ENCODE measurements at regions not wholly inside any gene's neighbourhood (a gene's known extent, or its start where the extent isn't known, plus 50 kb on each side); places are given as distances from the start of the nearest gene placed in this dataset.

DNA sequence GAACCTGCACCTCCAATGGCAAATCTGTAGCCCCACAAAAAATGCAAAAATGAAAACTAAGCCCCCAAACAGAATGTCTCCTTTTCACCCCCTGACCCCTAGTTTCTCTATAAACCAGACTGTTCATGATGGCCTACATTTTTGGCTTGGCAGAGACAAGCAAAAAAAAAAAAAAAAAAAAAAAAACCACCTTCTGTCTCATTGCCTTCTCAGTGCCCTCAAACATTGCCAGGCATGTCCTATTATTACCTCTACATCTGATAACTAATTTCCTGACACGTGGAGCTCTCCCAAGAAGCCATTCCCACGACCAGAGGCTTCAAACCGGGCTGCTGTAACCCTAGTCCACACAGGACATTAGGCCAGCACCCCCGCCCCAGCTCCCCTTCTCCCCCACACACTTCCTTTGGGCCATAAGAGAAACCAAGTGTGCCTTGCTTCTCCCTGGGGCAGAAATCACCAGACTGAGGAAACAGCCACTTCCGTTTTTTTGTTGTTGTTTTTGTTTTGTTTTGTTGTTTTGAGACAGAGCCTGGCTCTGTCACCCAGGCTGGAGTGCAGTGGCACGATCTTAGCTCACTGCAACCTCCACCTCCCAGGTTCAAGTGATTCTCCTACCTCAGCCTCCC, 65.4 kb downstream of the GPR6 start:
- no peak for DNase-seq
- H3K36me3 ChIP-seq = no peaks in the 10 kb centered on the region
- WGBS, 2 donors = 65 to 81% methylated on average over 6 of the region's 6 CpGs
- no peaks in the 10 kb centered on the region for H3K4me1 ChIP-seq
- no peak for TF ChIP-seq POLR2A (IDR thresholded peaks at IDR 0.05)
- TF ChIP-seq, protein P1, sequence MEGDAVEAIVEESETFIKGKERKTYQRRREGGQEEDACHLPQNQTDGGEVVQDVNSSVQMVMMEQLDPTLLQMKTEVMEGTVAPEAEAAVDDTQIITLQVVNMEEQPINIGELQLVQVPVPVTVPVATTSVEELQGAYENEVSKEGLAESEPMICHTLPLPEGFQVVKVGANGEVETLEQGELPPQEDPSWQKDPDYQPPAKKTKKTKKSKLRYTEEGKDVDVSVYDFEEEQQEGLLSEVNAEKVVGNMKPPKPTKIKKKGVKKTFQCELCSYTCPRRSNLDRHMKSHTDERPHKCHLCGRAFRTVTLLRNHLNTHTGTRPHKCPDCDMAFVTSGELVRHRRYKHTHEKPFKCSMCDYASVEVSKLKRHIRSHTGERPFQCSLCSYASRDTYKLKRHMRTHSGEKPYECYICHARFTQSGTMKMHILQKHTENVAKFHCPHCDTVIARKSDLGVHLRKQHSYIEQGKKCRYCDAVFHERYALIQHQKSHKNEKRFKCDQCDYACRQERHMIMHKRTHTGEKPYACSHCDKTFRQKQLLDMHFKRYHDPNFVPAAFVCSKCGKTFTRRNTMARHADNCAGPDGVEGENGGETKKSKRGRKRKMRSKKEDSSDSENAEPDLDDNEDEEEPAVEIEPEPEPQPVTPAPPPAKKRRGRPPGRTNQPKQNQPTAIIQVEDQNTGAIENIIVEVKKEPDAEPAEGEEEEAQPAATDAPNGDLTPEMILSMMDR (IDR thresholded peaks at IDR 0.05) = no peak
- no peak overlapping the region for H3K4me3 ChIP-seq (replicated peaks in 1 of 3)
- no peak overlapping the region for H3K27ac ChIP-seq
- intact Hi-C loops (cut with DNase I) = loop anchor here (10.0 kb wide), 2 partner anchors 351 to 519 kb away; no protein-coding TSS in a partner anchor
- no peaks in the 10 kb centered on the region for H3K27me3 ChIP-seq
- H3K9me3 ChIP-seq = no peaks in the 10 kb centered on the region

DNA sequence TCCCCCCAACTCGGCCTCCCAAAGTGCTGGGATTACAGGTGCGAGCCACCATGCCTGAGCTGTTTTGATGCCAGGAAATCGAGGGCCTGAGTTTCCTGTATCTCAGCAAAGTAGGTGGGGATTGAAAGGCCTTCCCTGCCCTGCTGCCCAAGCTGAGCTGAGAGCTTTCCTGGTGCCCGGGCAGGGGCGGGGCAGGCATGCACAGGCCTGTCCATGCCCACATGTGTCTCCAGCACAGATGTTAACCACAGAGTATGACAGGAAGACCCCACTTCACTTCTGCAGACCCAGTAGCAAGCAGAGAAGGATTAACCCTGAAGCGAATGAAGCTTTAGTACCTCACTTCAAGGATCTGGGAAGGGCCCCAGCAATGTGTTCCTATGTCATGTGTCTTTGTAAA, 66.0 kb downstream of the GPR6 start:
- 77 to 88% methylated on average over 6 of the region's 6 CpGs for WGBS, 2 donors
- no peaks in the 10 kb centered on the region for H3K4me1 ChIP-seq
- H3K27ac ChIP-seq = no peak overlapping the region
- no peaks in the 10 kb centered on the region for H3K27me3 ChIP-seq
- no peaks in the 10 kb centered on the region for H3K36me3 ChIP-seq
- TF ChIP-seq POLR2A (IDR thresholded peaks at IDR 0.05) = no peak
- TF ChIP-seq, protein P1 (IDR thresholded peaks at IDR 0.05) = no peak
- intact Hi-C loops (cut with DNase I) = loop anchor here (10.0 kb wide), 2 partner anchors 351 to 519 kb away; no protein-coding TSS in a partner anchor
- DNase-seq = no peak
- no peak overlapping the region for H3K4me3 ChIP-seq (replicated peaks in 1 of 3)
- H3K9me3 ChIP-seq = no peaks in the 10 kb centered on the region

DNA sequence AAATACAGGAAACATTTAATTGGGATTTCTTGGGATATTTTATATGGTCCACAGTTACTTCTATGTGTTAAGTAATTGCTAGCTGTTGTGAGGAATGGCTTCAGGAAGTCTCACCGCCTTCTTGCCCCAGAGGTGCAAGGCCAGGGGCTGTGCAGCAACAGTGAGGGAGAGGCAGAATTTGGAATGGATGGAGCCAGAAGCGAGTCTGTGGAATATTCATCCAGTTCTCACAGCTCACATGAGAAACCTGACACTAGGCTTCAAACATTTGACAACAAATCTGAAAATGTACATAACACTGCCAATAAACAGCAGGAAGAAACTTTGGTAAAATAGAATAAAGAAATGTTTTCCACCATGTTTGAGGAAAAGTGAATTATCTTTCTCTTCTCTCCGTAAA, 66.5 kb downstream of the GPR6 start:
- no peak for DNase-seq
- 89 to 98% methylated on average over 3 of the region's 3 CpGs for WGBS, 2 donors
- Histone ChIP-seq H3K4me3 (replicated peaks in 1 of 3) (no peak overlapping the region), H3K4me1 (no peaks in the 10 kb centered on the region), H3K36me3 (no peaks in the 10 kb centered on the region), H3K27me3 (no peaks in the 10 kb centered on the region), H3K9me3 (no peaks in the 10 kb centered on the region), H3K27ac (no peak overlapping the region)
- no peak for TF ChIP-seq POLR2A (IDR thresholded peaks at IDR 0.05)
- TF ChIP-seq, protein P1 (IDR thresholded peaks at IDR 0.05) = no peak
- intact Hi-C loops (cut with DNase I) = loop anchor here (10.0 kb wide), 2 partner anchors 350 to 520 kb away; no protein-coding TSS in a partner anchor

DNA sequence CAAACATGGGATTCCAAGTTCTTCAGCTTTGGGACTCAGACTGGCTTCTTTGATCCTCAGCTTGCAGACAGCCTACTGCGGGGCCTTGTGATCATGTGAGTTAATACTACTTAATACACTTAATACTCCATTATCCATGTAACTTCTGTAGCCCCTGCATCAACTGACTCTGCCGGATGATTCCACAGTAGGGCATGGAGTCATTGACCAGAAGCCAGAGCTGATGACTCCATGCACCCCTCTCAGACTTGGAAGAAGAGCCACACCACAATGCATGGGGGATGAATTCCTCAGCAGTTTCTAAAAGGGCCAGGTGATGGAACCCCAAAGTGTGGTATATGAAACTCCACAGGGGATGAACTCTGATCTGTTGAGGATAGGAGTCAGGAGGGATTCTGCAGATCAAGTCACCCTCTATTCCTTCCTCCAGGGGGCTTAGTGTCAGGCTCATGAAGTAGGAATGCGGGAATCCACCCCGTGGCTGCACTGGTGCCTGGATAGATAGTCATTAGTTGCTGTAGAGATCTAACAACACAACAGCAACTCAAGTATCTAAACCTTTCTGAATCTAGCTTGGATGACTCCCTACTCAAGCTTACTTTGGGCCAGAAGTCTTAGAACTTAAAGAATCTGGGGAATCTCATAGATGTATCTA, 70.2 kb downstream of the GPR6 start:
- no peak overlapping the region for H3K4me3 ChIP-seq (replicated peaks in 1 of 3)
- no peaks in the 10 kb centered on the region for H3K36me3 ChIP-seq
- intact Hi-C loops (cut with DNase I) = loop anchor here (10.0 kb wide), 2 partner anchors 346 to 524 kb away; no protein-coding TSS in a partner anchor
- TF ChIP-seq, protein P1 (IDR thresholded peaks at IDR 0.05) = no peak
- TF ChIP-seq POLR2A (IDR thresholded peaks at IDR 0.05) = no peak
- no peak for DNase-seq
- H3K27me3 ChIP-seq = no peaks in the 10 kb centered on the region
- 88 to 100% methylated on average over 4 of the region's 4 CpGs for WGBS, 2 donors
- H3K4me1 ChIP-seq = no peaks in the 10 kb centered on the region
- H3K9me3 ChIP-seq = no peaks in the 10 kb centered on the region
- H3K27ac ChIP-seq = no peak overlapping the region
